ENCODE measurements at regions not wholly inside any gene's neighbourhood (a gene's known extent, or its start where the extent isn't known, plus 50 kb on each side); places are given as distances from the start of the nearest gene placed in this dataset.

DNA sequence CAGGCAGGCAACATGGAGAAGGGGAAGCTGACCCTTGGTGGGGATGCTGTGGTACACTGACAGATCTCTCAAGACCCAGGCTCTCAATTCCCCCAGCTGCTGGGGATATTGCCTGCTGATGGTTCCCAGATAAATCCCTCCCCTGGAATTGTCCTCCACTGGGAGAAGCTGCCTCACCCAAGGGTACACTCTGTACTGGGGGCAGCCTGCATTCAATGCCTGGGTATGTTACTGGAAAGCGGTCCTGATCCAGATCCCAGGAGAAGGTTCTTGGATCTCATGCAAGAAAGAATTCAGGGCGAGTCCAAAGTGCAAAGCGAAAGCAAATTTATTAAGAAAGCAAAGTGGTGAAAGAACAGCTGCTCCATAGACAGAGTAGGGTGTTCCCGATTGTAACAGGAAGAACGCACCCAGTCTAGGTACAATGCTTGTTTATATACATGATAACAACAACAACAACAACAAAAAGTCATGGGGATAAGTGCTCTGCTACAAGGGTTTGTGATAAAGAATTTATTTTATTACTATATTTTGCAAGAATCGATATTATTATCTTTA lies 591.5 kb upstream of the ADAMTS9 start:
- ChIA-PET POLR2A (no interaction called here), CTCF (interaction anchor here (0.6 kb wide), 1 partner anchor 23 kb away, joined by 3 read pairs; no protein-coding TSS in a partner anchor)
- TF ChIP-seq ARNT (IDR thresholded peaks at IDR 0.05) = no peak
- TF ChIP-seq SP1 (IDR thresholded peaks at IDR 0.05) = no peak
- TF ChIP-seq, protein P1, sequence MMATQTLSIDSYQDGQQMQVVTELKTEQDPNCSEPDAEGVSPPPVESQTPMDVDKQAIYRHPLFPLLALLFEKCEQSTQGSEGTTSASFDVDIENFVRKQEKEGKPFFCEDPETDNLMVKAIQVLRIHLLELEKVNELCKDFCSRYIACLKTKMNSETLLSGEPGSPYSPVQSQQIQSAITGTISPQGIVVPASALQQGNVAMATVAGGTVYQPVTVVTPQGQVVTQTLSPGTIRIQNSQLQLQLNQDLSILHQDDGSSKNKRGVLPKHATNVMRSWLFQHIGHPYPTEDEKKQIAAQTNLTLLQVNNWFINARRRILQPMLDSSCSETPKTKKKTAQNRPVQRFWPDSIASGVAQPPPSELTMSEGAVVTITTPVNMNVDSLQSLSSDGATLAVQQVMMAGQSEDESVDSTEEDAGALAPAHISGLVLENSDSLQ (IDR thresholded peaks at IDR 0.05) = no peak
- TF ChIP-seq NFRKB (IDR thresholded peaks at IDR 0.05) = no peak
- no peak for TF ChIP-seq ZNF384 (IDR thresholded peaks at IDR 0.05)
- no peak for TF ChIP-seq FOXK2 (IDR thresholded peaks at IDR 0.05)
- no peak for TF ChIP-seq SUZ12 (IDR thresholded peaks at IDR 0.05)
- TF ChIP-seq BHLHE40 (IDR thresholded peaks at IDR 0.05; ENCODE audit: borderline replicate concordance) = no peak
- no peak for TF ChIP-seq FOXA1 (IDR thresholded peaks at IDR 0.05)
- TF ChIP-seq CTBP1 (IDR thresholded peaks at IDR 0.05; ENCODE audit: borderline replicate concordance) = no peak
- TF ChIP-seq HDGF (IDR thresholded peaks at IDR 0.05; ENCODE audit: borderline replicate concordance) = no peak
- no peak for DNase-seq (ENCODE audit: extremely low spot score)

DNA sequence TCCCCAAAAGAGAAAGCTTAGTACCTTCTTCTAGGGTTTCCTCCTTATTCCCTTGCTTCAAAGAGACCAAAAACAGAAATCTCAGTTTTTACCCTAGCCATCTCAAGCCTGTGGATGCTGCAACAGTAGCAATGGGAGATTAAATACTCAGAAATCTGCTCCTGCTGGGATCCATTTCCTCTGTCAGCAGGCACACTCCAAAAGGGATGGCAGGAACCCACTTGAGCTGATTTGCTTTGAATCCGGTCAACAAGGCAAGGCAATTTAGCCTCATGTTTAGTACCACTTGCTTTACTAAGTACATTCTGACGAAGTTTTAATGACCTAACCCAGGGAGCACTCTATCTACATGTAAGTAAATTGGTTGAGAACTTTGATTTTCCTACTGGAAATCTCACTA lies 590.0 kb upstream of the ADAMTS9 start:
- DNase-seq (ENCODE audit: extremely low spot score) = no peak
- CTCF ChIA-PET = no interaction called here
- no peak for TF ChIP-seq CTBP1 (IDR thresholded peaks at IDR 0.05; ENCODE audit: borderline replicate concordance)
- no peak for TF ChIP-seq L3MBTL2 (conservative IDR thresholded peaks at IDR 0.05)
- TF ChIP-seq, protein P1 (IDR thresholded peaks at IDR 0.05) = no peak
- TF ChIP-seq SUZ12 (IDR thresholded peaks at IDR 0.05) = no peak
- TF ChIP-seq SP1 (IDR thresholded peaks at IDR 0.05) = no peak
- TF ChIP-seq ELF4 (IDR thresholded peaks at IDR 0.05) = no peak
- no peak for TF ChIP-seq TARDBP (IDR thresholded peaks at IDR 0.05)
- TF ChIP-seq FOXM1 (IDR thresholded peaks at IDR 0.05; ENCODE audit: borderline replicate concordance) = no peak
- TF ChIP-seq HDGF (IDR thresholded peaks at IDR 0.05; ENCODE audit: borderline replicate concordance) = no peak
- no peak for TF ChIP-seq LEF1 (IDR thresholded peaks at IDR 0.05; ENCODE audit: borderline replicate concordance)
- TF ChIP-seq BHLHE40 (IDR thresholded peaks at IDR 0.05; ENCODE audit: borderline replicate concordance) = no peak
- no peak for TF ChIP-seq ZNF384 (IDR thresholded peaks at IDR 0.05)
- POLR2A ChIA-PET = no interaction called here

DNA sequence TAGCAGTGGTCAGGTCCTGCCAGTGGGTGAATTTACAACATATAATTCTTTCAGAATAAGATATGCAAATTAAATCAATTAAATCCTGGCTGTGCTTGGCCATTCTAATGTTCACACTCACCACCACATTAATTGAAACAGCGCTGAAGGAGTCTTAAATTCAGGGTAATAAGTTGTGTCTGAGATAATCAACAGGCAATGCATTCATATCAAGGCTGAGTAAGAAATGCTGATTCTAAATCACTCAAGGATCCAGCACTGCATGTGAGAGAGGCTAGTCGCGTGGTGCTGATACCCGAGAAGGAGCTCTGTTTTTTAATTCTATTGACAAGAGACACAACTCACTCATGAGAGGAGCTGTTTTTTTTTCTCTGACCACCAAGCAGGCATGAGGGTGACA lies 588.8 kb upstream of the ADAMTS9 start:
- no peak for DNase-seq (ENCODE audit: extremely low spot score)
- ChIA-PET POLR2A (no interaction called here), CTCF (no interaction called here)
- TF ChIP-seq HDGF (IDR thresholded peaks at IDR 0.05; ENCODE audit: borderline replicate concordance) = no peak
- TF ChIP-seq SP1 (IDR thresholded peaks at IDR 0.05) = no peak

DNA sequence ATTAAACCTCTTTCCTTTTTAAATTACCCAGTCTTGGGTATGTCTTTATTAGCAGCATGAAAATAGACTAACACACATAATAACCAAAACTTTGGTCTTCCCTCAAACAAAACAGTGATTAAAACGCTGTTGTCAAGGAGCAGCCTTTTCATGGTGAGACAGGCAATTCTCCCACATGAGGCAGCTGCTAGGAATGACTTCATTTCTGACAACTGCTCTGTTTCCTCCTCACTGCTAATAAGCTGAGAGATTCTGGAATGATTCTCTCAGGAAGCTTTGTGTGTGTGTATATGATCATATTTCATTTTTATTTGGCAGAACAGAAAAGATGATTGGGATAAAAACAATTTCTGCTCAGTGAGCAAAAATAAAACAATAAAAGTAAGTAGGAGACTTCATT lies 580.6 kb upstream of the ADAMTS9 start:
- POLR2A ChIA-PET = no interaction called here
- TF ChIP-seq FOXK2 (IDR thresholded peaks at IDR 0.05) (no peak), LEF1 (IDR thresholded peaks at IDR 0.05; ENCODE audit: borderline replicate concordance) (no peak), NFRKB (IDR thresholded peaks at IDR 0.05) (no peak), ELF4 (IDR thresholded peaks at IDR 0.05) (no peak)
- TF ChIP-seq, protein P1 (IDR thresholded peaks at IDR 0.05) = no peak
- DNase-seq (ENCODE audit: extremely low spot score) = no peak
- CTCF ChIA-PET = no interaction called here

DNA sequence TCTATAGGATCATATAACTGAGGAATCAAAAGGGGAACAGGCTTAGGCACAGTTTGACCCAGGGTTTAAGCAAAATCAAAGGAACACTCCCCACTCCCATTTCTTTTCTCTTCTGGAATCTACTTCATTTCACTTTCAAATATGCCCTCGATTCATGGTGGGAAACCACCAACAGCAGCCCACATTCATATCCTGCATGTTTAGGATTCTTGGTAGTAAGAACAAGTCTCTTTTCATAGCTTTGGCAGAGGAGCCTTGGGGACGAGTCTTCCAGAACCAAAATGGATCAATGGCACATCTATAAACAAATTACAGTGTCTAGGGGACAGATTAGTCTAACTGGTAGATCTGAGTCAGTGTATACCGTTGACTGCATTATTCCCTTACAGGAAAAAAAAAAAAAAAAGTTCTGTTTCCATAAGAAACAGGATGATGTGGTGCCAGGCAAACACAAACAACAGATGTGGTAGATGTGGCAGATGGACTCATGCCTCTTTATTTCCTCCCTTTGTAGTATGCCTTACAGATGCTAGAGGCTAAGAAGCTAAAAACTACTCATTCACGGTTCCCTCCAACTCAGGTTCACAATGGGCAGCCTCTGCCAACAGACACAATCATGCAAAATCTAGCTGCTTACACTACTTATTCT lies 578.3 kb upstream of the ADAMTS9 start:
- no peak for DNase-seq (ENCODE audit: extremely low spot score)
- TF ChIP-seq FOXK2 (IDR thresholded peaks at IDR 0.05) (no peak), SUZ12 (IDR thresholded peaks at IDR 0.05) (no peak), LEF1 (IDR thresholded peaks at IDR 0.05; ENCODE audit: borderline replicate concordance) (no peak), FOXM1 (IDR thresholded peaks at IDR 0.05; ENCODE audit: borderline replicate concordance) (no peak), L3MBTL2 (conservative IDR thresholded peaks at IDR 0.05) (no peak), ELF4 (IDR thresholded peaks at IDR 0.05) (no peak), HDGF (IDR thresholded peaks at IDR 0.05; ENCODE audit: borderline replicate concordance) (no peak), TARDBP (IDR thresholded peaks at IDR 0.05) (no peak), SP1 (IDR thresholded peaks at IDR 0.05) (no peak)
- TF ChIP-seq, protein P1 (IDR thresholded peaks at IDR 0.05) = no peak
- ChIA-PET CTCF (interaction anchor here (0.5 kb wide), 1 partner anchor 121 kb away, joined by 3 read pairs; no protein-coding TSS in a partner anchor), POLR2A (no interaction called here)

DNA sequence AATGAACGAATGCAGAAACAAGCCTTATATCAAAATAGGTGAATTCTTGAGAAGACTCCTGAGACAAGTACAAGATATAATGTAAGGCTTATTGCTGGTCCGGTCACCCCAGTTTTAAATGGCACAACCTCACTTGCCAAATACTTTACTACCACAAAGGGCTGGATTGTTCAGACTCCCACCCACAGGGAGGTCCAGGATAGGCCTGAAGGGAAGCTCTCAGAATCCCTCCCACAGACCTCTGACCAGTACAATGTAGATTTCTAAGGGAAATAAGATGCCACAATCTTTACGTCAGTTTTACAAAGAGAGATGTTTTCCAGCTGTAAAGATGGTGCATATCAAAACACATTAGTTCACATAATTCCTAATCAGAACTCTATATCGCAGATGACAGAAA lies 577.7 kb upstream of the ADAMTS9 start:
- no peak for TF ChIP-seq SP1 (IDR thresholded peaks at IDR 0.05)
- TF ChIP-seq TARDBP (IDR thresholded peaks at IDR 0.05) = no peak
- CTCF ChIA-PET = no interaction called here
- POLR2A ChIA-PET = no interaction called here

More for the DNA sequence above, 577.7 kb upstream of the ADAMTS9 start:
- no peak for DNase-seq (ENCODE audit: extremely low spot score)

Measured in HEK293T (cell line).